NCI-H2227 (cell line): ENCODE measurements at regions not wholly inside any gene's neighbourhood (a gene's known extent, or its start where the extent isn't known, plus 50 kb on each side); places are given as distances from the start of the nearest gene placed in this dataset.

Experiments used
- DNase-seq: peaks from one replicate; lab custom pipeline; 2025; ENCODE audit not compliant: unreplicated experiment; lab: John Stamatoyannopoulos, UW

DNA sequence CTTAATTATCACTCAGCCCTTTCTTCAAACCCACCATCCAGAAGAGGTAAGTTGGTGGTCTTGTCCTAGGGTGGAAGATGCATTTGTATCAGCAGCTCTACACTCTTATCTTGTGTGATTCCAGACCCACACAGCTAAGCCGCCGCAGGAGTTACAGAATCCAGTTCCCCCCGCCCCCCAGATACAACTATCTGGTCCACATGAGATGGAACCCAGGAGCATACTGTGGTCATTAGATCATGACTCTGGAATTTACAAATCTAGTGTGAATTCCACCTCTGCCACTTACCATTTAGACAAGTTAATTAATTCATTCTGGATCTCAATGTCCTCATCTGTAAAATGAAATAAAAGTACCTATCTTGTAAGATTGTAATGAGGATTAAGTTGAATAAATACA lies 486.4 kb downstream of the BCL11A start:
- DNase-seq = no peak

DNA sequence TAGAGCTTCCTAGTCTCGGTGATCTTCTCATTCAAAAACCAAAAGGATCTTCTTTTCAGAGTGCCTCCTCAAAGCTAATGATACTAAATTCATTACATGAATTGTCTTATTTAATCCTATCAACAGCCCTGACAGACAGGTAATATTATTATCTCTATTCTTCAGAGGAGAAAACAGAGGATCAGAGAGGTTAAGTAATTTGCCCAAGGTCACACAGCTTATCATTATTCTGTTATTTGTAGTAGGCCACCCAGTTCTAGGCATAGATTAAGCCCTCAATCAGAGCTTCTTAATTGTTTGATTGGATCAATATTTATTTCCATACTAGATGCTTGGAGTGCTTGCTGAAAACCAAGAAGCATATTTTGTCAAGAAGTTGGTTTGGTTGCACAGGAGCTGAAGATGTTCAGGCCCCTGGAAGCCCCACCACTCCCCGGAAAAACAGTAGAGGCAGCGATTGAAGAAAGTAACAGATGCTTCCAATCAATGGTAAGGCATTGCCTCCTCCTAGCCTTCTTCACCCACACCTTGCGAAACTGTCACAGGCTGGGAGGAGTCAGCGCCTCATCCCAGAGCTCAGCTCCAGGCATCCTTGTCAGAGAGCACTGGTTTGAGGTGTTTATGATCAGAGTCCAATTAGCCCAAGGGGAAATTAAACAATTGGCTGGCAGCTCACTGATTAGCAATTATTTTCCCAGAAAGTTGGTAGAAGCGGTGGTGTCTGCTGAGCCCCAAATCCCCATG lies 487.2 kb downstream of the BCL11A start:
- DNase-seq = no peak

GRCh38 chr2:60064687-60065389 lies 488.6 kb downstream of the BCL11A start:
- no peak for DNase-seq

DNA sequence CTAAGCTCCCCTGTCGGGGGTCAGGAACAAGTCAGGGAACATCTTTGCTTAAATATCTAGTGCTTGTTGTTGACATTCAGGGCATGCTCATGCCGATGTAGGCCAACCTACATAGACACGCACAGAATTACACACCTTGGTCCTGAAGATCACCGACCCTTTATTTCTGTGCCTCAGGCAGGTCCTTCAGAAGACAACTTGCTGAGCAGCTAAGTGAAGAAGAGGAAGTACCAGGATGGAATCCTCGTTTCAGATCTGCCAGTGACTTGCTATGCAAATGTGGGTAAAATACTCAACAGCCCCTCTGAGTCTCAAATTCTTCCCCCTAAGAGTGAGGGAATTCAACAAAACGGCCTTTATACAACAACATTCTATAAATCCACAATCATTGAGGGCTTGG lies 494.7 kb downstream of the BCL11A start:
- no peak for DNase-seq

- no peak for DNase-seq
These were observed 498.7 kb downstream of the BCL11A start for GRCh38 chr2:60054571-60055340.

GRCh38 chr2:60053791-60054190 lies 499.7 kb downstream of the BCL11A start:
- no peak for DNase-seq

DNA sequence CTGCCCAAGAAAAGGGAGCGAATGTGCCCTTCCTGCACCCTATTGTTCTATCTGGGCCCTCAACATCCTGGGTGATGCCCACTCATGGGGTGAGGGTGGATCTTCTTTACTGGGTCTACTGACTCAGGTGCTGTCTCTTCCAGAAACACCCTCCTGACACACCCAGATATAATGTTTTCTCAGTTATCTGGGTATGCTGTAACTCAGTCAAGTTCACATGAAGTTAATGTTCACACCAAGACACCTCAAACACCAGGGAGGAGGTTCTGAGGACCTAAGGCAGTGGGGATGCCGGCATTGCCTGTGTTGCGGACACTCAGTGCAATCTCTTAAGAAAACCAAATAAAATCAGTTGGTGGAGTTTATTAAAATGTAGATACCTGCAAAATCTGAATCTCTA lies 500.9 kb downstream of the BCL11A start:
- DNase-seq = no peak

DNA sequence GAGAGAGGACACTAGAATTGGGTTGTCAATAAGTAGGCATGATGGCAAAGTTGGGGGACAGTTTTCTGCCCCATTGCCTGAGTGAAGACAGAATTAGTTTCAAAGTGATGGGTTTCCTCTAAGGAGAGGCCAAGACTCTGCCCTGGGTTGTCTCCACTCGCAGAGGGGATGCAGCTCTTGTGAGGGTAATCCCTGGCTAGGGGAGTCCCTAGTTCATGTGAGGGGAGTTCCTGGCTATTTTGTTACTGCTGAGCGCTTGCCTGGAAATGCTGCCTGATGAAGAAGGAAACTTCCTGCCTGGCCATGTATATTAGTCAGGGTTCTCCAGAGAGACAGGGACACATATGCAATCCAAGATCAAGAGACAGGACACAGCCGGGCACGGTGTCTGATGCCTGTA lies 501.5 kb downstream of the BCL11A start:
- DNase-seq = no peak

GRCh38 chr2:60047944-60048525 lies 505.4 kb downstream of the BCL11A start:
- DNase-seq = no peak

DNA sequence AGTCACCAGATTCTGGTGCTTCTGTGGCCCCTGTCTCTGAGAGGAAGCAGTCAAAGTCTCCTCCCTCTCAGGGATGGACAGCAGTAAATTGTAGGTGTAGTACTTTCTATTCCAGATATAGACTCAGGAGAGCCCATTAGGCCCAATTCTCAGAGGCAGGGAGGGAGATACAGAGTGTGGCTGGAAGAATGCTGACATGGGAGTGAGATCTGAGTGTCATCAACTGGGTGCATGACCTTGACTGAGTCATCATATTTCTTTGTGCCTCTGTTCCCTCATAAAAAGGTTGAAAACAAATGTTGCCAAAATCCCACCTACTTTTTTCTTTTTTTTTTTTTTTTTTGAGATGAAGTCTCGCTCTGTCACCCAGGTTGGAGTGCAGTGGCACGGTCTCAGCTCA lies 506.1 kb downstream of the BCL11A start:
- DNase-seq = no peak

- DNase-seq = no peak
These were observed 506.9 kb downstream of the BCL11A start for GRCh38 chr2:60046529-60046928.

DNA sequence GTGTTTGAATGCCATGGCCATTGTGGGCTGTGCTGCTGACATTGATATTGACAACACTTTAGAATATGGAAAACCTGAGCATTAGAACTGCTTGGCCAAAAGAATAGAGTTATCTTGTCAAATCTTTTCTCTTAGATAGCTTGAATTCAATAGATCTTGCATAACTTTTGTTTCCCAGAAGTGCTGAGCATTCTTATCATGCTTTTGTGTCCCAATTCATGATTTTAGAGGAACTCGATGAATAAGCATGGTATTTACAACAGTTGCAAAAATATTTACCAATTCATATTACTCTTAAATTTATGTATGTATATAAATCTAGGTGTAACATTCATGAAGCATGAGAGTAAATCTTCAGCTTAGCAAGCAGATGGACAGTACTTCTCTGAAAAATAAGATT lies 508.0 kb downstream of the BCL11A start:
- no peak for DNase-seq

- no peak for DNase-seq
These were observed 509.0 kb downstream of the BCL11A start for GRCh38 chr2:60044484-60044883.

- no peak for DNase-seq
These were observed 511.4 kb downstream of the BCL11A start for GRCh38 chr2:60042023-60042422.

GRCh38 chr2:60033325-60033724 lies 520.1 kb downstream of the BCL11A start:
- no peak for DNase-seq

- DNase-seq = no peak
These were observed 523.9 kb downstream of the BCL11A start for GRCh38 chr2:60029566-60029883.

GRCh38 chr2:60028849-60029565 lies 524.4 kb downstream of the BCL11A start:
- DNase-seq = no peak

DNA sequence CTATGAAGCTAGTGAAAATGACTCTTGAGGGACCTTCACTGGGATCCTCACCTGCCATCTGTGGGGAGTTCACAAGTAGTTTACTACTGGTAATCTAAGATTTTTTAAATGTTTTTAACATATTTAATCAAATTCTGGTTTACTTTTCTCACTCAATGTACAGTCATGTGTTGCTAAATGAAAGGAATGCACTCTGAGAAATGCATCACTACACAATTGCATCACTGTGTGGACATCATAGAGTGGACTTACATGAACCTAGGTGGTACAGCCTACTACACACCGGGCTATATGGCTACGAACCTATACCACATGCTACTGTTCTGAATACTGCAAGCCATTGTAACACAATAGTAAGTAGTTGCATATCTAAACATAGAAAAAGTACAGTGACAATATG lies 528.0 kb downstream of the BCL11A start:
- no peak for DNase-seq

DNA sequence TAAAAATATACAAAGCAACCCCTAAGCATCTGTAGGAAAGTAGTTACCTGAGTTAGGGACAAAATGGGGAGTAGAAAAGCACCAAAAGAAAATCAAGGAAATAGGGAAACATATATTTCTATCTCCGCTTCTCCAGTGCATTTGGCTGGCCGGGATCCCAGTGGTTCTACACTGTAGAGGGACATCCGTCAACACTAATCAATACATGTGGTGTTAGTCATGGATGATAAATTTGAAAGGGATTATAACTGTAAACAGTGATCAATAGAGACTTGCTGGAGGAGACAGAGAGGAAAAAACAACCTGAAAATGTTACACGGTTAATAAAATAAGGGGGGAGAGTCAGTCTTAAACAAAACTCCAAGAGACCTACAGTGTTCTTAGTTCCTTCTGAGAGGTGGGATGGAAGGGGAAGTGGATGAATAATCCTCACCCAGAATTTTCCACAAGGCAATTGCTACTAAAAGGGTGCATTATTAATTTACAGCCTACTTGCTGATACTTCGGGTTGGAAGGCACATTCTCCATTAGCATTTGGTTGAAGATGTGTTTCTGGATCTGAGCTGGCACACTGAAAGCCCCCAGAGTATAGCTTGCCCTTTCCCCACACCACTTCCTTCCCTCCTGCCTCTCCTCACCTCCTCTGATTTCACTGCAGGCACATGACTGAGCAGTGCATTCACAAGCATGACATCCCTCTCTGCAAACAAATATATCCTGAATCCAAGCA lies 530.0 kb downstream of the BCL11A start:
- no peak for DNase-seq

DNA sequence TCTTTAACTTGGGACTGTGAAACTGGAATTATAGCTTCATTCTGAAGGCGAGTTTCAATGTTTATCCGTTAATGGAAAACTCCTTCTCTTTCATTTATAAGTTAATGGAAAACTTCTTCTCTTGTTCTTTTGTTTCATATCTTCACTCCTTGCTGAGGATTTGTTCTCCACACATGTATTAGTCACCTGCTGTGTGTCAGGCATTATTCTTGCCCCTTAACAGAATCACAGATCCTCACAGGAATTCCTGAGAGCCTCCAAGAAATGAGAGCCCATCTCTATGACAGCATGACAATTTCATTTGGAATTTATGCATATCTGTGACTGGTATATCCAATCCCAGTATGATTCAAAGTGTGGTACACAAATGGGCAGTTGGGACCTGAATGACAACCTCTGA lies 545.8 kb downstream of the BCL11A start:
- DNase-seq = no peak
